Left ventricle myocardium inferior (tissue), 1 donor: ENCODE measurements at regions not wholly inside any gene's neighbourhood (a gene's known extent, or its start where the extent isn't known, plus 50 kb on each side); places are given as distances from the start of the nearest gene placed in this dataset.

Experiments
- DNase-seq: peaks from one replicate; pipeline ENCODE4 v3.0.0-alpha.2; 2020
- H3K27ac ChIP-seq: fragments of 200-600 bp; replicated peaks from 2 replicates; pipeline ENCODE4 v1.8.0; 2021
- H3K27me3 ChIP-seq: fragments of 200-600 bp; 2 replicates; pipeline ENCODE4 v1.8.0; 2021; ENCODE audit warnings: low read depth
- H3K36me3 ChIP-seq: fragments of 200-600 bp; 2 replicates; pipeline ENCODE4 v1.8.0; 2021
- H3K4me1 ChIP-seq: fragments of 200-600 bp; 2 replicates; pipeline ENCODE4 v1.8.0; 2021
- H3K4me3 ChIP-seq: fragments of 200-600 bp; 2 replicates; pipeline ENCODE4 v1.8.0; 2021; ENCODE audit warnings: mild to moderate bottlenecking, moderate library complexity
- H3K9me3 ChIP-seq: fragments of 200-600 bp; replicated peaks from 2 replicates; pipeline ENCODE4 v1.8.0; 2021
- CTCF ChIP-seq: fragments of 200-600 bp; IDR thresholded peaks from 2 replicates; pipeline ENCODE4 v1.8.0; 2021; ENCODE audit warnings: antibody characterized with exemption, mild to moderate bottlenecking, borderline replicate concordance
- intact Hi-C: fragments of 100-400 bp; cut with micrococcal nuclease; formaldehyde crosslinking; loops from one replicate; pipeline ENCODE4 v1.11.0; 2022
- donor health status: DM: no; HTN: yes; CAD: no; lungs with severe emphysema.

DNA sequence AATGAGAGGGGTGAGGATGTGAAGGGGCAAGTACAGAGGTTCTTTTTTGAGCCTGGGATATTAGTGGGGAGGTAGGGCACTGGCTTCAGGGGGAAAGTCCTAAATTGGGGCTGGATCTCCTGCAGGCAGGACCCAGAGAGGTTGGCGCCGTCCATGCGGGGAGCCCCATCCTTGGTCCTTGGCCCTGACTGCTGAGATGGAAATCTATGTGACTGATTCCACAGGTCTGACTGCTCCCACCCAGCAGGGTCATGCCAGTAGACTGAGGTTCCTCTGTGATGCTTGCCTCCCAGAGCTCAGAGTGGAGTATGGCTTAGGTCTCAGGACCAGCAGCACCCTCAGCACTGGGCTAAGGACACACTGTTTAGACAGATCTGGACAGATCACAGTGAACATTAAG, 988.6 kb upstream of the TMEM132C start:
- no peaks in the 10 kb centered on the region for H3K36me3 ChIP-seq
- DNase-seq, result no peak
- no peak overlapping the region for H3K4me3 ChIP-seq
- intact Hi-C loops, result no loop called here
- H3K9me3 ChIP-seq, result no peaks in the 10 kb centered on the region
- TF ChIP-seq CTCF, result no peak
- peaks cover 65% of the 10 kb centered on the region for H3K27me3 ChIP-seq
- no peaks in the 10 kb centered on the region for H3K4me1 ChIP-seq
- no peak overlapping the region for H3K27ac ChIP-seq

- TF ChIP-seq CTCF, result peak; percentile 85
- no peaks in the 10 kb centered on the region for H3K4me1 ChIP-seq
- no peaks in the 10 kb centered on the region for H3K9me3 ChIP-seq
- H3K27ac ChIP-seq, result no peak overlapping the region
- no peaks in the 10 kb centered on the region for H3K36me3 ChIP-seq
- DNase-seq, result peak; percentile 21
- intact Hi-C loops, result no loop called here
- H3K4me3 ChIP-seq, result no peak overlapping the region
- H3K27me3 ChIP-seq, result peaks cover 48% of the 10 kb centered on the region
These were observed 986.3 kb upstream of the TMEM132C start for GRCh38 chr12:127280393-127281275.

DNA sequence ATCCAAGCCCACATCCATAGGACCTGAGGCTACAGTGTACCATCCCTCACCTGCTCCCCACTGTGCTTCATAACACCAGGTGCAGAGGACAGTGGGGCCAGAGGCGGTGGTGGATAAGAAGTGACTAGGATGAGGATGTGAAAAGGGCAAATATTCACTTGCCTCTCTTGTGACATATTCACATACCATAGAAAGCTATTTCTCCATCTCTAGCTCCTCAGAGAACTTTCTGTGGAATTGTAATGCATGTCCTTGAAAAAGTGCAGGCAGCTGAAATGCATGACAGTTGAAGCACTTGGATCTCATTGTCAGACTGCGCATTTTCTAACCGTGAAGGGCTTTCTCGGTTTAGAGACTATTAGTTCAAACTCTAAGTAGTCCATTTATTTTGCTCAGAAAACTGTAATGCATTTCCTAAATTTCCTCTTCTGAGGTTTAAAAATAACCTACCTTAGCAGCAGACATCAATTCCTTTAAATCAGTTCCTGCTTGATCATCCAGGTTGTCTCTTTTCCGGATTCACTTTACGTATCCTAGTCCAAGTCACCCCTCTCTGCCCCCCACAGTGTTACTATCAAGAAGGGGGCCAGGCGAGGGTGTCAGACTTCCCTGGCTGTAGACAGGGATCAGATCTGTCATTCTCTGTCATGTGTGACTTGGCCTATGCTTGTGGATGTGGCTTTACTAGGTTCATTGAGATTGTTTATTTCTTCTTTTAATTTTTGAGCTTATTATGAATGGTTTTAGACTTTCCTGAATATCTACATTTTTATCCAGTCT, 984.0 kb upstream of the TMEM132C start:
- Histone ChIP-seq H3K27ac (no peak overlapping the region), H3K4me3 (no peak overlapping the region), H3K9me3 (no peaks in the 10 kb centered on the region), H3K27me3 (peaks cover 28% of the 10 kb centered on the region), H3K36me3 (no peaks in the 10 kb centered on the region), H3K4me1 (no peaks in the 10 kb centered on the region)
- no peak for TF ChIP-seq CTCF
- intact Hi-C loops, result no loop called here
- no peak for DNase-seq

- Histone ChIP-seq H3K4me3 (no peak overlapping the region), H3K4me1 (no peaks in the 10 kb centered on the region), H3K27ac (no peak overlapping the region), H3K27me3 (peaks cover 23% of the 10 kb centered on the region), H3K9me3 (no peaks in the 10 kb centered on the region), H3K36me3 (no peaks in the 10 kb centered on the region)
- TF ChIP-seq CTCF, result no peak
- intact Hi-C loops, result no loop called here
- no peak for DNase-seq
These were observed 982.9 kb upstream of the TMEM132C start for GRCh38 chr12:127284021-127284420.

- Histone ChIP-seq H3K9me3 (no peaks in the 10 kb centered on the region), H3K27ac (no peak overlapping the region), H3K4me1 (no peaks in the 10 kb centered on the region), H3K27me3 (peaks cover 14% of the 10 kb centered on the region), H3K36me3 (no peaks in the 10 kb centered on the region), H3K4me3 (no peak overlapping the region)
- DNase-seq, result no peak
- intact Hi-C loops, result no loop called here
- no peak for TF ChIP-seq CTCF
These were observed 982.0 kb upstream of the TMEM132C start for GRCh38 chr12:127284870-127285431.
